ENCODE measurements at regions not wholly inside any gene's neighbourhood (a gene's known extent, or its start where the extent isn't known, plus 50 kb on each side); places are given as distances from the start of the nearest gene placed in this dataset.

GRCh38 chr9:90301277-90301653, 341.4 kb downstream of the DIRAS2 start:
- Histone ChIP-seq H3K9ac (ENCODE audit: low read length) (no peak overlapping the region), H2AFZ (ENCODE audit: low read length) (no peak overlapping the region), H3K9me3 (ENCODE audit: low read length) (no peaks in the 10 kb centered on the region), H3K4me1 (ENCODE audit: low read length) (no peaks in the 10 kb centered on the region), H3K36me3 (ENCODE audit: insufficient read depth, low read length) (no peaks in the 10 kb centered on the region), H3K4me3 (ENCODE audit: low read length) (no peak overlapping the region), H3K9me2 (replicated peaks; ENCODE audit: insufficient read depth, low read length) (no peaks in the 10 kb centered on the region), H4K20me1 (ENCODE audit: insufficient read depth, low read depth, low read length) (no peaks in the 10 kb centered on the region), H3K79me2 (ENCODE audit: low read length) (no peaks in the 10 kb centered on the region), H3K4me2 (ENCODE audit: low read depth, low read length, poor library complexity, severe bottlenecking) (no peak overlapping the region), H3K27me3 (ENCODE audit: low read length) (no peaks in the 10 kb centered on the region), H3K27ac (ENCODE audit: low read length) (no peak overlapping the region)
- DNase-seq = no peak

- no peak overlapping the region for H3K27ac ChIP-seq (ENCODE audit: low read length)
- H3K27me3 ChIP-seq (ENCODE audit: low read length) = no peaks in the 10 kb centered on the region
- no peaks in the 10 kb centered on the region for H3K4me1 ChIP-seq (ENCODE audit: low read length)
- no peak overlapping the region for H3K4me3 ChIP-seq (ENCODE audit: low read length)
- H3K9me2 ChIP-seq (replicated peaks; ENCODE audit: insufficient read depth, low read length) = no peaks in the 10 kb centered on the region
- H3K4me2 ChIP-seq (ENCODE audit: low read depth, low read length, poor library complexity, severe bottlenecking) = no peak overlapping the region
- no peaks in the 10 kb centered on the region for H4K20me1 ChIP-seq (ENCODE audit: insufficient read depth, low read depth, low read length)
- H3K79me2 ChIP-seq (ENCODE audit: low read length) = no peaks in the 10 kb centered on the region
- no peak overlapping the region for H2AFZ ChIP-seq (ENCODE audit: low read length)
- H3K9ac ChIP-seq (ENCODE audit: low read length) = no peak overlapping the region
- DNase-seq = no peak
- H3K36me3 ChIP-seq (ENCODE audit: insufficient read depth, low read length) = no peaks in the 10 kb centered on the region
- no peaks in the 10 kb centered on the region for H3K9me3 ChIP-seq (ENCODE audit: low read length)
Observed at GRCh38 chr9:90303655-90304054, 339.0 kb downstream of the DIRAS2 start.

- peak; percentile 9 for DNase-seq
- no peaks in the 10 kb centered on the region for H3K79me2 ChIP-seq (ENCODE audit: low read length)
- no peaks in the 10 kb centered on the region for H3K9me3 ChIP-seq (ENCODE audit: low read length)
- H3K9ac ChIP-seq (ENCODE audit: low read length) = no peak overlapping the region
- H3K27ac ChIP-seq (ENCODE audit: low read length) = no peak overlapping the region
- H3K4me1 ChIP-seq (ENCODE audit: low read length) = no peaks in the 10 kb centered on the region
- H3K4me3 ChIP-seq (ENCODE audit: low read length) = no peak overlapping the region
- H4K20me1 ChIP-seq (ENCODE audit: insufficient read depth, low read depth, low read length) = no peaks in the 10 kb centered on the region
- H3K4me2 ChIP-seq (ENCODE audit: low read depth, low read length, poor library complexity, severe bottlenecking) = no peak overlapping the region
- H2AFZ ChIP-seq (ENCODE audit: low read length) = no peak overlapping the region
- H3K9me2 ChIP-seq (replicated peaks; ENCODE audit: insufficient read depth, low read length) = no peaks in the 10 kb centered on the region
- no peaks in the 10 kb centered on the region for H3K36me3 ChIP-seq (ENCODE audit: insufficient read depth, low read length)
- no peaks in the 10 kb centered on the region for H3K27me3 ChIP-seq (ENCODE audit: low read length)
Observed at GRCh38 chr9:90306158-90306557, 336.5 kb downstream of the DIRAS2 start.

- no peak overlapping the region for H3K27ac ChIP-seq (ENCODE audit: low read length)
- no peak overlapping the region for H2AFZ ChIP-seq (ENCODE audit: low read length)
- no peaks in the 10 kb centered on the region for H3K36me3 ChIP-seq (ENCODE audit: insufficient read depth, low read length)
- no peak overlapping the region for H3K4me3 ChIP-seq (ENCODE audit: low read length)
- H4K20me1 ChIP-seq (ENCODE audit: insufficient read depth, low read depth, low read length) = no peaks in the 10 kb centered on the region
- no peaks in the 10 kb centered on the region for H3K27me3 ChIP-seq (ENCODE audit: low read length)
- H3K79me2 ChIP-seq (ENCODE audit: low read length) = no peaks in the 10 kb centered on the region
- H3K4me2 ChIP-seq (ENCODE audit: low read depth, low read length, poor library complexity, severe bottlenecking) = no peak overlapping the region
- no peaks in the 10 kb centered on the region for H3K9me3 ChIP-seq (ENCODE audit: low read length)
- no peaks in the 10 kb centered on the region for H3K9me2 ChIP-seq (replicated peaks; ENCODE audit: insufficient read depth, low read length)
- no peak overlapping the region for H3K9ac ChIP-seq (ENCODE audit: low read length)
- peak; percentile 4 for DNase-seq
- no peaks in the 10 kb centered on the region for H3K4me1 ChIP-seq (ENCODE audit: low read length)
Observed at GRCh38 chr9:90307167-90307833, 335.3 kb downstream of the DIRAS2 start.

GRCh38 chr9:90307891-90308290, 334.7 kb downstream of the DIRAS2 start:
- Histone ChIP-seq H3K4me2 (ENCODE audit: low read depth, low read length, poor library complexity, severe bottlenecking) (no peak overlapping the region), H3K9ac (ENCODE audit: low read length) (no peak overlapping the region), H3K36me3 (ENCODE audit: insufficient read depth, low read length) (no peaks in the 10 kb centered on the region), H3K27ac (ENCODE audit: low read length) (no peak overlapping the region), H3K9me2 (replicated peaks; ENCODE audit: insufficient read depth, low read length) (no peaks in the 10 kb centered on the region), H4K20me1 (ENCODE audit: insufficient read depth, low read depth, low read length) (no peaks in the 10 kb centered on the region), H3K4me3 (ENCODE audit: low read length) (no peak overlapping the region), H3K27me3 (ENCODE audit: low read length) (no peaks in the 10 kb centered on the region), H2AFZ (ENCODE audit: low read length) (no peak overlapping the region), H3K4me1 (ENCODE audit: low read length) (no peaks in the 10 kb centered on the region), H3K79me2 (ENCODE audit: low read length) (no peaks in the 10 kb centered on the region), H3K9me3 (ENCODE audit: low read length) (no peaks in the 10 kb centered on the region)
- peak; percentile 2 for DNase-seq

GRCh38 chr9:90308691-90309090, 333.9 kb downstream of the DIRAS2 start:
- Histone ChIP-seq H3K27me3 (ENCODE audit: low read length) (no peaks in the 10 kb centered on the region), H3K27ac (ENCODE audit: low read length) (no peak overlapping the region), H4K20me1 (ENCODE audit: insufficient read depth, low read depth, low read length) (no peaks in the 10 kb centered on the region), H2AFZ (ENCODE audit: low read length) (no peak overlapping the region), H3K4me3 (ENCODE audit: low read length) (no peak overlapping the region), H3K4me2 (ENCODE audit: low read depth, low read length, poor library complexity, severe bottlenecking) (no peak overlapping the region), H3K4me1 (ENCODE audit: low read length) (no peaks in the 10 kb centered on the region), H3K9me2 (replicated peaks; ENCODE audit: insufficient read depth, low read length) (no peaks in the 10 kb centered on the region), H3K9me3 (ENCODE audit: low read length) (no peaks in the 10 kb centered on the region), H3K9ac (ENCODE audit: low read length) (no peak overlapping the region), H3K36me3 (ENCODE audit: insufficient read depth, low read length) (no peaks in the 10 kb centered on the region), H3K79me2 (ENCODE audit: low read length) (no peaks in the 10 kb centered on the region)
- no peak for DNase-seq

- DNase-seq = peak; percentile 15
- Histone ChIP-seq H3K4me3 (ENCODE audit: low read length) (no peak overlapping the region), H3K9me3 (ENCODE audit: low read length) (no peaks in the 10 kb centered on the region), H3K36me3 (ENCODE audit: insufficient read depth, low read length) (no peaks in the 10 kb centered on the region), H3K9me2 (replicated peaks; ENCODE audit: insufficient read depth, low read length) (no peaks in the 10 kb centered on the region), H3K27me3 (ENCODE audit: low read length) (no peaks in the 10 kb centered on the region), H3K4me1 (ENCODE audit: low read length) (no peaks in the 10 kb centered on the region), H2AFZ (ENCODE audit: low read length) (no peak overlapping the region), H3K79me2 (ENCODE audit: low read length) (no peaks in the 10 kb centered on the region), H3K9ac (ENCODE audit: low read length) (no peak overlapping the region), H3K4me2 (ENCODE audit: low read depth, low read length, poor library complexity, severe bottlenecking) (no peak overlapping the region), H3K27ac (ENCODE audit: low read length) (no peak overlapping the region), H4K20me1 (ENCODE audit: insufficient read depth, low read depth, low read length) (no peaks in the 10 kb centered on the region)
Observed at GRCh38 chr9:90309809-90310520, 332.7 kb downstream of the DIRAS2 start.

GRCh38 chr9:90310521-90310876, 332.1 kb downstream of the DIRAS2 start:
- Histone ChIP-seq H3K9ac (ENCODE audit: low read length) (no peak overlapping the region), H2AFZ (ENCODE audit: low read length) (no peak overlapping the region), H3K27me3 (ENCODE audit: low read length) (no peaks in the 10 kb centered on the region), H3K4me2 (ENCODE audit: low read depth, low read length, poor library complexity, severe bottlenecking) (no peak overlapping the region), H3K27ac (ENCODE audit: low read length) (no peak overlapping the region), H3K4me3 (ENCODE audit: low read length) (no peak overlapping the region), H4K20me1 (ENCODE audit: insufficient read depth, low read depth, low read length) (no peaks in the 10 kb centered on the region), H3K9me3 (ENCODE audit: low read length) (no peaks in the 10 kb centered on the region), H3K4me1 (ENCODE audit: low read length) (no peaks in the 10 kb centered on the region), H3K79me2 (ENCODE audit: low read length) (no peaks in the 10 kb centered on the region), H3K36me3 (ENCODE audit: insufficient read depth, low read length) (no peaks in the 10 kb centered on the region), H3K9me2 (replicated peaks; ENCODE audit: insufficient read depth, low read length) (no peaks in the 10 kb centered on the region)
- peak; percentile 6 for DNase-seq

Data from Karpas-422 (cell line).